Sigmoid colon (tissue), 4 donors: ENCODE measurements at regions not wholly inside any gene's neighbourhood (a gene's known extent, or its start where the extent isn't known, plus 50 kb on each side); places are given as distances from the start of the nearest gene placed in this dataset.

Experiments
- EP300 ChIP-seq, 4 donors: sonication (generic); formaldehyde crosslinking; IDR thresholded peaks; one replicate each; pipeline ENCODE4 v1.6.1; 2017; ENCODE audit warnings: antibody characterized with exemption in 4 of 4
- POLR2A ChIP-seq, 2 donors: fragments of 450-650 bp; IDR thresholded peaks; one replicate each; pipeline ENCODE4 v1.6.1; 2016; ENCODE audit warnings: antibody characterized with exemption in 2 of 2, mild to moderate bottlenecking in 2 of 2, moderate library complexity in 2 of 2
- POLR2AphosphoS5 ChIP-seq, 4 donors: sonication (generic); formaldehyde crosslinking; IDR thresholded peaks; one replicate each; pipeline ENCODE4 v1.6.1; 2017; ENCODE audit warnings: antibody characterized with exemption in 4 of 4
- TF ChIP-seq, protein P1 (sequence below), 4 experiments: fragments of 450-650 bp in 3 of 4; fragments of 200-600 bp in 1 of 4; IDR thresholded peaks; one replicate each; pipeline ENCODE4 v1.5.1; 2016 to 2019; ENCODE audit warnings: antibody characterized with exemption in 4 of 4, mild to moderate bottlenecking in 3 of 4, moderate library complexity in 2 of 4

DNA sequence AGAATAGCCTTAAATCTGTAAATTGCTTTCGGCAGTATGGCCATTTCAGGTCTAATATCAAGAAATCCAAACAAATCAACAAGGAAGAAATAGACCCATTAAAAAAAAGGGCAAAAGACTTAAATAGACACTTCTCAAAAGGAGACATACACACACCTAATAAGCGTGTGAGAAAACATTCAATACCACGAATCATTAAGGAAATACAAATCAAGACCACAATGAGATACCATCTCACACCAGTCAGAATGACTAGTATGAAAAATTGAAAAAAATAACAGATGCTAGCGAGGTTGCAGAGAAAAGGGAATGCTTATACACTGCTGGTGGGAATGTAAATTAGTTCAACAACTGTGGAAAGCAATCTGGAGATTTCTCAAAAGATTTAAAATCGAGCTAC lies 243.2 kb downstream of the DSEL start:
- TF ChIP-seq POLR2A (IDR thresholded peaks at IDR 0.05) (no peak), EP300 (IDR thresholded peaks at IDR 0.05) (no peak), POLR2AphosphoS5 (IDR thresholded peaks at IDR 0.05) (no peak)
- TF ChIP-seq, protein P1, sequence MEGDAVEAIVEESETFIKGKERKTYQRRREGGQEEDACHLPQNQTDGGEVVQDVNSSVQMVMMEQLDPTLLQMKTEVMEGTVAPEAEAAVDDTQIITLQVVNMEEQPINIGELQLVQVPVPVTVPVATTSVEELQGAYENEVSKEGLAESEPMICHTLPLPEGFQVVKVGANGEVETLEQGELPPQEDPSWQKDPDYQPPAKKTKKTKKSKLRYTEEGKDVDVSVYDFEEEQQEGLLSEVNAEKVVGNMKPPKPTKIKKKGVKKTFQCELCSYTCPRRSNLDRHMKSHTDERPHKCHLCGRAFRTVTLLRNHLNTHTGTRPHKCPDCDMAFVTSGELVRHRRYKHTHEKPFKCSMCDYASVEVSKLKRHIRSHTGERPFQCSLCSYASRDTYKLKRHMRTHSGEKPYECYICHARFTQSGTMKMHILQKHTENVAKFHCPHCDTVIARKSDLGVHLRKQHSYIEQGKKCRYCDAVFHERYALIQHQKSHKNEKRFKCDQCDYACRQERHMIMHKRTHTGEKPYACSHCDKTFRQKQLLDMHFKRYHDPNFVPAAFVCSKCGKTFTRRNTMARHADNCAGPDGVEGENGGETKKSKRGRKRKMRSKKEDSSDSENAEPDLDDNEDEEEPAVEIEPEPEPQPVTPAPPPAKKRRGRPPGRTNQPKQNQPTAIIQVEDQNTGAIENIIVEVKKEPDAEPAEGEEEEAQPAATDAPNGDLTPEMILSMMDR (IDR thresholded peaks at IDR 0.05), result no peak
